ENCODE measurements at regions not wholly inside any gene's neighbourhood (a gene's known extent, or its start where the extent isn't known, plus 50 kb on each side); places are given as distances from the start of the nearest gene placed in this dataset.

GRCh38 chr9:11992866-11993265 is 700.3 kb upstream of the TYRP1 start:
- H3K36me3 ChIP-seq (ENCODE audit: insufficient read depth, low read length), result no peaks in the 10 kb centered on the region
- no peak overlapping the region for H2AFZ ChIP-seq (ENCODE audit: low read depth, low read length)
- no peaks in the 10 kb centered on the region for H3K27me3 ChIP-seq (ENCODE audit: insufficient read depth, low read length, poor library complexity)
- H4K20me1 ChIP-seq (ENCODE audit: insufficient read depth, low read length), result no peaks in the 10 kb centered on the region
- DNase-seq (no peak), ATAC-seq (ENCODE audit: insufficient read depth, low read depth) (no peak)
- TF ChIP-seq EZH2 (IDR thresholded peaks at IDR 0.05; ENCODE audit: borderline replicate concordance, low read depth, low read length, severe bottlenecking) (no peak), CTCF (IDR thresholded peaks at IDR 0.05; ENCODE audit: borderline replicate concordance, extremely low read depth, low read length, poor library complexity, severe bottlenecking) (no peak)
- no peak overlapping the region for H3K4me3 ChIP-seq (ENCODE audit: low read depth in 1 of 2, low read length in 2 of 2)
- no peaks in the 10 kb centered on the region for H3K9me3 ChIP-seq (ENCODE audit: insufficient read depth, low read length, severe bottlenecking)
- H3K4me2 ChIP-seq (ENCODE audit: insufficient read depth, low read length), result no peak overlapping the region
- no peak overlapping the region for H3K9ac ChIP-seq (ENCODE audit: low read depth, low read length)
- H3K27ac ChIP-seq (ENCODE audit: low read length), result no peak overlapping the region
- no peaks in the 10 kb centered on the region for H3K4me1 ChIP-seq (ENCODE audit: insufficient read depth, low read length)
- no peaks in the 10 kb centered on the region for H3K79me2 ChIP-seq (ENCODE audit: insufficient read depth, low read length)

- no peak overlapping the region for H3K4me3 ChIP-seq (ENCODE audit: low read depth in 1 of 2, low read length in 2 of 2)
- no peak overlapping the region for H2AFZ ChIP-seq (ENCODE audit: low read depth, low read length)
- no peaks in the 10 kb centered on the region for H4K20me1 ChIP-seq (ENCODE audit: insufficient read depth, low read length)
- ATAC-seq (ENCODE audit: insufficient read depth, low read depth) (no peak), DNase-seq (no peak)
- no peak overlapping the region for H3K27ac ChIP-seq (ENCODE audit: low read length)
- TF ChIP-seq EZH2 (IDR thresholded peaks at IDR 0.05; ENCODE audit: borderline replicate concordance, low read depth, low read length, severe bottlenecking) (no peak), CTCF (IDR thresholded peaks at IDR 0.05; ENCODE audit: borderline replicate concordance, extremely low read depth, low read length, poor library complexity, severe bottlenecking) (no peak)
- H3K4me2 ChIP-seq (ENCODE audit: insufficient read depth, low read length), result no peak overlapping the region
- H3K9ac ChIP-seq (ENCODE audit: low read depth, low read length), result no peak overlapping the region
- H3K4me1 ChIP-seq (ENCODE audit: insufficient read depth, low read length), result no peaks in the 10 kb centered on the region
- no peaks in the 10 kb centered on the region for H3K27me3 ChIP-seq (ENCODE audit: insufficient read depth, low read length, poor library complexity)
- H3K79me2 ChIP-seq (ENCODE audit: insufficient read depth, low read length), result no peaks in the 10 kb centered on the region
- H3K36me3 ChIP-seq (ENCODE audit: insufficient read depth, low read length), result no peaks in the 10 kb centered on the region
- H3K9me3 ChIP-seq (ENCODE audit: insufficient read depth, low read length, severe bottlenecking), result no peaks in the 10 kb centered on the region
Observed at GRCh38 chr9:12014488-12014887, 678.7 kb upstream of the TYRP1 start.

GRCh38 chr9:12054235-12054634 is 639.0 kb upstream of the TYRP1 start:
- Histone ChIP-seq H3K36me3 (ENCODE audit: insufficient read depth, low read length) (no peaks in the 10 kb centered on the region), H3K79me2 (ENCODE audit: insufficient read depth, low read length) (no peaks in the 10 kb centered on the region), H3K4me1 (ENCODE audit: insufficient read depth, low read length) (no peaks in the 10 kb centered on the region), H3K27me3 (ENCODE audit: insufficient read depth, low read length, poor library complexity) (no peaks in the 10 kb centered on the region), H3K27ac (ENCODE audit: low read length) (no peak overlapping the region), H3K4me2 (ENCODE audit: insufficient read depth, low read length) (no peak overlapping the region), H3K9me3 (ENCODE audit: insufficient read depth, low read length, severe bottlenecking) (peaks cover 6% of the 10 kb centered on the region), H4K20me1 (ENCODE audit: insufficient read depth, low read length) (no peaks in the 10 kb centered on the region), H3K4me3 (ENCODE audit: low read depth in 1 of 2, low read length in 2 of 2) (no peak overlapping the region), H2AFZ (ENCODE audit: low read depth, low read length) (no peak overlapping the region), H3K9ac (ENCODE audit: low read depth, low read length) (no peak overlapping the region)
- ATAC-seq (ENCODE audit: insufficient read depth, low read depth) (no peak), DNase-seq (no peak)
- TF ChIP-seq CTCF (IDR thresholded peaks at IDR 0.05; ENCODE audit: borderline replicate concordance, extremely low read depth, low read length, poor library complexity, severe bottlenecking) (no peak), EZH2 (IDR thresholded peaks at IDR 0.05; ENCODE audit: borderline replicate concordance, low read depth, low read length, severe bottlenecking) (no peak)

- Histone ChIP-seq H3K9ac (ENCODE audit: low read depth, low read length) (no peak overlapping the region), H3K36me3 (ENCODE audit: insufficient read depth, low read length) (no peaks in the 10 kb centered on the region), H3K79me2 (ENCODE audit: insufficient read depth, low read length) (no peaks in the 10 kb centered on the region), H3K4me2 (ENCODE audit: insufficient read depth, low read length) (no peak overlapping the region), H3K27ac (ENCODE audit: low read length) (no peak overlapping the region), H3K4me3 (ENCODE audit: low read depth in 1 of 2, low read length in 2 of 2) (no peak overlapping the region), H4K20me1 (ENCODE audit: insufficient read depth, low read length) (no peaks in the 10 kb centered on the region), H2AFZ (ENCODE audit: low read depth, low read length) (no peak overlapping the region), H3K4me1 (ENCODE audit: insufficient read depth, low read length) (no peaks in the 10 kb centered on the region), H3K9me3 (ENCODE audit: insufficient read depth, low read length, severe bottlenecking) (peaks cover 6% of the 10 kb centered on the region), H3K27me3 (ENCODE audit: insufficient read depth, low read length, poor library complexity) (no peaks in the 10 kb centered on the region)
- DNase-seq (no peak), ATAC-seq (ENCODE audit: insufficient read depth, low read depth) (no peak)
- TF ChIP-seq EZH2 (IDR thresholded peaks at IDR 0.05; ENCODE audit: borderline replicate concordance, low read depth, low read length, severe bottlenecking) (no peak), CTCF (IDR thresholded peaks at IDR 0.05; ENCODE audit: borderline replicate concordance, extremely low read depth, low read length, poor library complexity, severe bottlenecking) (no peak)
Observed at GRCh38 chr9:12056874-12057273, 636.3 kb upstream of the TYRP1 start.
